ENCODE measurements at regions not wholly inside any gene's neighbourhood (a gene's known extent, or its start where the extent isn't known, plus 50 kb on each side); places are given as distances from the start of the nearest gene placed in this dataset.

- no peak overlapping the region for H3K14ac ChIP-seq (ENCODE audit: insufficient read depth, low read length)
- H4K20me1 ChIP-seq (ENCODE audit: control insufficient read depth, insufficient read depth, insufficient read length) = no peaks in the 10 kb centered on the region
- H3K27me3 ChIP-seq (ENCODE audit: insufficient read depth, low read length) = no peaks in the 10 kb centered on the region
- H3K23ac ChIP-seq (ENCODE audit: insufficient read length, low read depth, low read length) = no peak overlapping the region
- H3K4me1 ChIP-seq (ENCODE audit: insufficient read depth, low read length) = no peaks in the 10 kb centered on the region
- H3K4me2 ChIP-seq (ENCODE audit: insufficient read depth, insufficient read length, low read length) = no peak overlapping the region
- H3K23me2 ChIP-seq (ENCODE audit: insufficient read length, low read depth, low read length, poor library complexity, severe bottlenecking) = no peaks in the 10 kb centered on the region
- H3K56ac ChIP-seq (ENCODE audit: insufficient read length, low read depth, low read length) = no peak overlapping the region
- no peak overlapping the region for H2BK5ac ChIP-seq (ENCODE audit: insufficient read length, low read length)
- no peak overlapping the region for H2AFZ ChIP-seq (ENCODE audit: low read length)
- no peak overlapping the region for H3K4ac ChIP-seq (ENCODE audit: low read depth, low read length)
- no peak overlapping the region for H3K27ac ChIP-seq (ENCODE audit: insufficient read length, low read depth, low read length)
- H4K91ac ChIP-seq (ENCODE audit: insufficient read length, low read depth, low read length) = no peak overlapping the region
- no peaks in the 10 kb centered on the region for H3K79me1 ChIP-seq (ENCODE audit: insufficient read depth, low read depth, low read length, poor library complexity, severe bottlenecking)
- H3K9ac ChIP-seq (ENCODE audit: extremely low read depth, insufficient read length, low read length) = no peak overlapping the region
- no peaks in the 10 kb centered on the region for H3K27me3 Mint-ChIP-seq (ENCODE audit: low read depth)
- no peaks in the 10 kb centered on the region; a peak in 1 of 5 replicates for H3K9me3 Mint-ChIP-seq
- no peak overlapping the region for H3K27ac Mint-ChIP-seq
- 0 out of 4 replicates have a peak, but pooled peaks cover 0 to 1% of the 10 kb centered on the region in 2 experiments for H3K4me1 Mint-ChIP-seq
- H2AK5ac ChIP-seq (ENCODE audit: insufficient read length, low read length) = no peak overlapping the region
- no peak overlapping the region for H2BK15ac ChIP-seq (ENCODE audit: low read depth, low read length)
- no peak overlapping the region for H2BK20ac ChIP-seq (ENCODE audit: low read depth, low read length, poor library complexity, severe bottlenecking)
- no peak overlapping the region for H2BK120ac ChIP-seq (ENCODE audit: low read depth, low read length, poor library complexity, severe bottlenecking)
- WGBS (ENCODE audit: extremely low coverage, insufficient read length, low lambda C conversion rate) = no CpG with 5 or more reads among the region's 2 CpGs
- no peaks in the 10 kb centered on the region; a peak in 1 of 7 replicates for H3K36me3 Mint-ChIP-seq (ENCODE audit: insufficient read depth in 1 of 3, low read depth in 3 of 3)
- no peak overlapping the region for H4K8ac ChIP-seq (replicated peaks; ENCODE audit: insufficient read length, low read depth, low read length)
- no peak for TF ChIP-seq CTCF (conservative IDR thresholded peaks at IDR 0.05)
- no peaks in the 10 kb centered on the region for H3K9me3 ChIP-seq (ENCODE audit: control insufficient read depth, low read depth, low read length)
- H3T11ph ChIP-seq (ENCODE audit: low read length) = no peak overlapping the region
- no peak overlapping the region for H3K18ac ChIP-seq (ENCODE audit: insufficient read length, low read depth, low read length)
- no peaks in the 10 kb centered on the region for H3K79me2 ChIP-seq (ENCODE audit: insufficient read depth, low read length)
- no peak overlapping the region for H2BK12ac ChIP-seq (ENCODE audit: insufficient read length, low read depth, low read length)
- DNase-seq = no peak
- H3K4me3 Mint-ChIP-seq = no peak overlapping the region
- no peak overlapping the region for H4K5ac ChIP-seq (ENCODE audit: insufficient read length, low read depth, low read length)
Measured at GRCh38 chr12:67436230-67436629, 167.1 kb downstream of the CAND1 start.
